Spleen (tissue), 11 donors: ENCODE measurements at regions not wholly inside any gene's neighbourhood (a gene's known extent, or its start where the extent isn't known, plus 50 kb on each side); places are given as distances from the start of the nearest gene placed in this dataset.
"Not testable (repeated sequence)": the region's sequence is repeated elsewhere in the genome, so short reads cannot be mapped to it uniquely, and the experiment has no call there.

ENCODE experiments used
- DNase-seq: peaks from one replicate; pipeline ENCODE4 v3.0.0-alpha.2; 2020
- H3K27ac ChIP-seq, 8 donors: fragments of 200-600 bp; sonication (generic) in 7 of 8; 1 replicate in 4 of 8; 2 replicates in 4 of 8; pipeline versions ENCODE4 v1.5.0 to v1.8.0; 2016 to 2021; ENCODE audit warnings: inconsistent platforms in 4 of 8, mild to moderate bottlenecking in 4 of 8, moderate library complexity in 1 of 8
- H3K27me3 ChIP-seq, 7 donors: fragments of 200-600 bp; sonication (generic) in 6 of 7; replicated peaks in 1 of 7; 1 replicate in 4 of 7; 2 replicates in 3 of 7; pipeline versions ENCODE4 v1.5.0 to v1.8.0; 2016 to 2021; ENCODE audit warnings: inconsistent platforms in 3 of 7, mild to moderate bottlenecking in 1 of 7
- H3K36me3 ChIP-seq, 6 donors: fragments of 200-600 bp; sonication (generic) in 5 of 6; 1 replicate in 4 of 6; 2 replicates in 2 of 6; pipeline versions ENCODE4 v1.5.0 to v1.8.0; 2016 to 2021; ENCODE audit warnings: inconsistent platforms in 2 of 6
- H3K4me1 ChIP-seq, 6 donors: fragments of 200-600 bp; sonication (generic) in 5 of 6; 1 replicate in 3 of 6; 2 replicates in 3 of 6; pipeline versions ENCODE4 v1.5.0 to v1.8.0; 2016 to 2021; ENCODE audit warnings: inconsistent platforms in 3 of 6
- H3K4me3 ChIP-seq, 8 donors: fragments of 200-600 bp; sonication (generic) in 7 of 8; 1 replicate in 4 of 8; 2 replicates in 4 of 8; pipeline versions ENCODE4 v1.5.0 to v1.8.0; 2016 to 2021; ENCODE audit warnings: inconsistent platforms in 4 of 8, mild to moderate bottlenecking in 4 of 8, moderate library complexity in 2 of 8
- H3K9me3 ChIP-seq, 8 donors: fragments of 200-600 bp; sonication (generic) in 7 of 8; 1 replicate in 4 of 8; 2 replicates in 4 of 8; pipeline versions ENCODE4 v1.5.0 to v1.8.0; 2016 to 2021; ENCODE audit warnings: inconsistent platforms in 4 of 8
- CTCF ChIP-seq, 11 experiments: fragments of 200-600 bp in 7 of 11; fragments of 450-650 bp in 4 of 11; sonication (generic) in 4 of 11; IDR thresholded peaks in 8 of 11; conservative IDR thresholded peaks in 3 of 11; 1 replicate in 7 of 11; 2 replicates in 4 of 11; pipeline versions ENCODE4 v1.4.0 to v1.8.0; 2016 to 2021; ENCODE audit warnings: antibody characterized with exemption in 11 of 11, inconsistent platforms in 4 of 11, mild to moderate bottlenecking in 1 of 11
- POLR2A ChIP-seq, 3 donors: fragments of 450-650 bp; IDR thresholded peaks; one replicate each; pipeline ENCODE4 v1.5.1; 2017; ENCODE audit warnings: antibody characterized with exemption in 3 of 3, mild to moderate bottlenecking in 1 of 3
- POLR2AphosphoS5 ChIP-seq, 3 donors: sonication (generic); formaldehyde crosslinking; IDR thresholded peaks; one replicate each; pipeline ENCODE4 v1.5.1; 2017; ENCODE audit warnings: antibody characterized with exemption in 3 of 3
- WGBS, 5 donors: extraction: QIAGEN DNeasy Blood & Tissue Kit in 3 of 5; methylation state at CpG; one replicate each; pipeline versions ENCODE4 v1.1.5 to v1.1.7; 2013 to 2018; 5-methylcytosine and 5-hydroxymethylcytosine counted together
- intact Hi-C: fragments of 100-400 bp; cut with DNase I; formaldehyde crosslinking; loops from one replicate; pipeline ENCODE4 v1.15.0; 2023; ENCODE audit warnings: low total_unique reads
- donor health status: healthy with polysubstance abuse.
- donor health status: DM: no; HTN: no; CAD: no; lungs with moderate emphysema.
- donor health status: DM: no; HTN: no; CAD: no.
- donor health status: Bipolar disorder and iron deficiency.
- donor health status: healthy.
- donor health status: DM: no; HTN: no; CAD: no.
- donor health status: DM: yes; HTN: yes; CAD: no.

DNA sequence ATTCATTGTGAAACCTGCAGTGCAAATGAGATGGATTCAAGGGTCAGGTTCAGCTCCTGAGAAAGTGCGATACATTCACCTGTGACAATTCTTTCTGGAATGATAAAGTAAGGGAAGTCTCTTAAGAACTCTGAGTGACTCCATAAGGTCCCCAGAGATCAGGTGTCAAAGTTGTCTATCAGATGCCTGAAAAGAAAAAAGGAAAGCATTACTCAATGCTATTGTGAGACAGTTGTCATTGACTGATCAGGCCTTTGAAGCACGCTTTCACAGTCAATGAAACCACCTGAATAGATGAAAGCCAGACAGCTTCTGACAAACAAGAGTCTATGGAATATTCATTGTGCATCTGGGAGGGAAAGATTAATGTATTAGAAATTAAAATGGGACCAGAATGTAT, 252.7 kb upstream of the GALNT5 start:
- Histone ChIP-seq H3K36me3 (no peaks in the 10 kb centered on the region), H3K9me3 (peaks cover 0 to 6% (median 0%) of the 10 kb centered on the region in 8 donors), H3K27ac (no peak overlapping the region), H3K4me1 (no peaks in the 10 kb centered on the region), H3K4me3 (no peak overlapping the region), H3K27me3 (no peaks in the 10 kb centered on the region)
- TF ChIP-seq CTCF (IDR thresholded peaks at IDR 0.05 in 8 of 11, conservative IDR thresholded peaks at IDR 0.05 in 3 of 11) (no peak), POLR2AphosphoS5 (IDR thresholded peaks at IDR 0.05) (no peak), POLR2A (IDR thresholded peaks at IDR 0.05) (no peak)
- intact Hi-C loops, result no loop called here
- no peak for DNase-seq
- WGBS, 5 donors, result 82 to 93% (median 88%) methylated on average over 2 of the region's 2 CpGs

- Histone ChIP-seq H3K4me1 (no peaks in the 10 kb centered on the region), H3K27ac (no peak overlapping the region), H3K4me3 (no peak overlapping the region), H3K36me3 (no peaks in the 10 kb centered on the region), H3K27me3 (no peaks in the 10 kb centered on the region), H3K9me3 (no peaks in the 10 kb centered on the region)
- intact Hi-C loops, result no loop called here
- TF ChIP-seq POLR2AphosphoS5 (IDR thresholded peaks at IDR 0.05) (no peak), CTCF (IDR thresholded peaks at IDR 0.05 in 8 of 11, conservative IDR thresholded peaks at IDR 0.05 in 3 of 11) (no peak), POLR2A (IDR thresholded peaks at IDR 0.05) (no peak)
- no peak for DNase-seq
- WGBS, 5 donors, result 76 to 90% (median 86%) methylated on average over 6 of the region's 6 CpGs
These were observed 242.4 kb upstream of the GALNT5 start for GRCh38 chr2:157015015-157015575.

- H3K36me3 ChIP-seq, H3K4me1 ChIP-seq, intact Hi-C loops, H3K27ac ChIP-seq, H3K9me3 ChIP-seq, H3K27me3 ChIP-seq, H3K4me3 ChIP-seq, DNase-seq: not testable (repeated sequence)
- WGBS, 5 donors, result 51 to 75% (median 62%) methylated on average over 1 of the region's 1 CpG
These were observed 234.2 kb upstream of the GALNT5 start for GRCh38 chr2:157023264-157023663.

DNA sequence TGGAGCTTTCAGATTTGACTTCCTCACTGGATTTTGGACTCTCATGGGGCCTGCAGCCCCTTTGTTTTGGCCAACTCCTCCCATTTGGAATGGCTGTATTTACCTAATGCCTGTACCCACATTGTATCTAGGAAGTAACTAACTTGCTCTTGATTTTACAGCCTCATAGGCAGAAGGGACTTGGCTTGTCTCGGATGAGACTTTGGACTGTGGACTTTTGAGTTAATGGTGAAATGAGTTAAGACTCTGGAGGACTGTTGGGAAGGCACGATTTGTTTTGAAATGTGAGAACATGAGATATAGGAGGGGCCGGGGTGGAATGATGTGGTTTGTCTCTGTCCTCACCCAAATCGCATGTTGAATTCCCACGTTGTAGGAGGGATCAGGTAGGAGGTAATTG, 233.4 kb upstream of the GALNT5 start:
- intact Hi-C loops, result no loop called here
- Histone ChIP-seq H3K4me3 (no peak overlapping the region), H3K27me3 (no peaks in the 10 kb centered on the region), H3K36me3 (no peaks in the 10 kb centered on the region), H3K4me1 (no peaks in the 10 kb centered on the region), H3K9me3 (peaks cover 0 to 6% (median 0%) of the 10 kb centered on the region in 8 donors), H3K27ac (no peak overlapping the region)
- 84 to 94% (median 86%) methylated on average over 5 of the region's 5 CpGs for WGBS, 5 donors
- TF ChIP-seq POLR2A (IDR thresholded peaks at IDR 0.05) (no peak), CTCF (IDR thresholded peaks at IDR 0.05 in 8 of 11, conservative IDR thresholded peaks at IDR 0.05 in 3 of 11) (no peak), POLR2AphosphoS5 (IDR thresholded peaks at IDR 0.05) (no peak)
- no peak for DNase-seq

DNA sequence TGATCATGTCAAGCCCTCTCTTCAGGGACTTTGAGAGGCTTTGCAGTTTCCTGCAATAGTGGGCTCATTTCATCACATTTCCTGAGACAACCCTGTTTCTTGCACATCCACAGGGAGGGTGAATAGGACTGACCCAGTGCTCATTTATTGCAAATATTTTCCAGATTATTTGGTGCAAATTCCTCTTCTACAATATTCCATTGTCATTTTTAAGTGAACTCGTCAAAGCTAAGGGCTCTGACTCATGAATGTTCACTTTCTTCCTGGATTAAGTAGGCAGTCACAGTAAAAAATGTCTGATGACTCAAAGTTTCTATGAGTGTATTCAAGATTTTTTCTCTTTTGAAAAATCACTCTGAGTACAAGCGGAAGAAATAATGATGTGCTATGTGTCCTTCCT, 225.5 kb upstream of the GALNT5 start:
- intact Hi-C loops, result no loop called here
- WGBS, 5 donors, result 56 to 77% (median 71%) methylated on average over 2 of the region's 2 CpGs
- Histone ChIP-seq H3K4me1 (no peaks in the 10 kb centered on the region), H3K36me3 (no peaks in the 10 kb centered on the region), H3K4me3 (no peak overlapping the region), H3K9me3 (no peaks in the 10 kb centered on the region), H3K27me3 (no peaks in the 10 kb centered on the region), H3K27ac (no peak overlapping the region)
- DNase-seq, result no peak
- TF ChIP-seq POLR2AphosphoS5 (IDR thresholded peaks at IDR 0.05) (no peak), POLR2A (IDR thresholded peaks at IDR 0.05) (no peak), CTCF (IDR thresholded peaks at IDR 0.05 in 8 of 11, conservative IDR thresholded peaks at IDR 0.05 in 3 of 11) (no peak)
